RWPE2 (cell line): ENCODE measurements at regions not wholly inside any gene's neighbourhood (a gene's known extent, or its start where the extent isn't known, plus 50 kb on each side); places are given as distances from the start of the nearest gene placed in this dataset.
"Not testable (repeated sequence)": the region's sequence is repeated elsewhere in the genome, so short reads cannot be mapped to it uniquely, and the experiment has no call there.

ENCODE experiments used
- ATAC-seq: fragments of 200-7000 bp; cut with Tn5 transposase; 3 replicates; pipeline ENCODE4 v1.9.1; 2021; ENCODE audit warnings: low read depth
- DNase-seq: peaks from one replicate; pipeline ENCODE4 v3.0.0-alpha.2; 2020; ENCODE audit warnings: low spot score
- H3K27ac ChIP-seq: fragments of 450-650 bp; 2 replicates; pipeline ENCODE4 v1.5.1; 2017; ENCODE audit warnings: mild to moderate bottlenecking; ENCODE audit not compliant: poor library complexity, severe bottlenecking
- H3K27me3 ChIP-seq: fragments of 250-450 bp; sonication (Bioruptor Pico); 2 replicates; pipeline ENCODE4 v1.5.1; 2021; ENCODE audit warnings: mild to moderate bottlenecking, moderate library complexity; ENCODE audit not compliant: insufficient read depth, poor library complexity, severe bottlenecking
- H3K36me3 ChIP-seq: fragments of 250-450 bp; sonication (Bioruptor Pico); 2 replicates; pipeline ENCODE4 v1.5.1; 2020; ENCODE audit warnings: low read depth, mild to moderate bottlenecking, moderate library complexity
- H3K4me1 ChIP-seq: fragments of 250-450 bp; sonication (Bioruptor Pico); 2 replicates; pipeline ENCODE4 v1.5.1; 2021; ENCODE audit warnings: mild to moderate bottlenecking, moderate library complexity; ENCODE audit not compliant: insufficient read depth, poor library complexity, severe bottlenecking
- H3K4me3 ChIP-seq: fragments of 250-450 bp; sonication (Bioruptor Pico); 2 replicates; pipeline ENCODE4 v1.5.1; 2021; ENCODE audit warnings: mild to moderate bottlenecking, moderate library complexity; ENCODE audit not compliant: severe bottlenecking
- H3K9me3 ChIP-seq: fragments of 250-450 bp; sonication (Bioruptor Pico); 2 replicates; pipeline ENCODE4 v1.5.1; 2021; ENCODE audit warnings: mild to moderate bottlenecking, moderate library complexity; ENCODE audit not compliant: severe bottlenecking
- CTCF ChIP-seq: fragments of 450-650 bp; IDR thresholded peaks from one replicate; pipeline ENCODE4 v1.5.1; 2017; ENCODE audit warnings: mild to moderate bottlenecking, moderate library complexity; ENCODE audit not compliant: poor library complexity, severe bottlenecking

GRCh38 chr9:61628951-61629350 lies 439.1 kb downstream of the SPATA31A7 start:
- DNase-seq, H3K36me3 ChIP-seq, H3K4me1 ChIP-seq, H3K27me3 ChIP-seq, H3K4me3 ChIP-seq, H3K9me3 ChIP-seq, H3K27ac ChIP-seq, ATAC-seq: not testable (repeated sequence)

GRCh38 chr9:61634192-61634591 lies 444.4 kb downstream of the SPATA31A7 start:
- Histone ChIP-seq H3K27me3 (no peaks in the 10 kb centered on the region), H3K4me1 (no peaks in the 10 kb centered on the region), H3K4me3 (no peak overlapping the region), H3K36me3 (no peaks in the 10 kb centered on the region), H3K27ac (no peak overlapping the region), H3K9me3 (no peaks in the 10 kb centered on the region)
- TF ChIP-seq CTCF: no peak
- ATAC-seq: no peak
- DNase-seq: no peak

GRCh38 chr9:61664232-61664631 lies 474.4 kb downstream of the SPATA31A7 start:
- not testable (repeated sequence) for H3K27ac ChIP-seq, H3K36me3 ChIP-seq, ATAC-seq, H3K4me3 ChIP-seq, H3K27me3 ChIP-seq, H3K9me3 ChIP-seq, DNase-seq, H3K4me1 ChIP-seq

GRCh38 chr9:61665330-61665751 lies 475.5 kb downstream of the SPATA31A7 start:
- no peak for ATAC-seq
- TF ChIP-seq CTCF: no peak
- H3K4me3 ChIP-seq: no peak overlapping the region
- no peak overlapping the region for H3K27ac ChIP-seq
- H3K9me3 ChIP-seq: no peaks in the 10 kb centered on the region
- H3K27me3 ChIP-seq: no peaks in the 10 kb centered on the region
- DNase-seq: no peak
- no peaks in the 10 kb centered on the region for H3K36me3 ChIP-seq
- H3K4me1 ChIP-seq: no peaks in the 10 kb centered on the region

GRCh38 chr9:61665829-61666228 lies 476.0 kb downstream of the SPATA31A7 start:
- no peaks in the 10 kb centered on the region for H3K4me1 ChIP-seq
- H3K27me3 ChIP-seq: no peaks in the 10 kb centered on the region
- no peak for TF ChIP-seq CTCF
- H3K36me3 ChIP-seq: no peaks in the 10 kb centered on the region
- ATAC-seq (no peak), DNase-seq (no peak)
- no peak overlapping the region for H3K27ac ChIP-seq
- H3K9me3 ChIP-seq: no peaks in the 10 kb centered on the region
- no peak overlapping the region for H3K4me3 ChIP-seq

- Histone ChIP-seq H3K4me1 (no peaks in the 10 kb centered on the region), H3K36me3 (no peaks in the 10 kb centered on the region), H3K9me3 (no peaks in the 10 kb centered on the region), H3K27ac (no peak overlapping the region), H3K4me3 (no peak overlapping the region), H3K27me3 (no peaks in the 10 kb centered on the region)
- ATAC-seq (no peak), DNase-seq (no peak)
- no peak for TF ChIP-seq CTCF
Measured at GRCh38 chr9:61666310-61666709, 476.5 kb downstream of the SPATA31A7 start.
